GM21423 (cell line): ENCODE measurements at regions not wholly inside any gene's neighbourhood (a gene's known extent, or its start where the extent isn't known, plus 50 kb on each side); places are given as distances from the start of the nearest gene placed in this dataset.

Experiments used
- ATAC-seq: cut with Tn5 transposase; IDR thresholded peaks from one replicate; pipeline ENCODE4 v1.9.1; 2021; ENCODE audit warnings: mild to moderate bottlenecking, moderate library complexity; ENCODE audit not compliant: unreplicated experiment

GRCh38 chr12:67116134-67116533, 153.0 kb upstream of the CAND1 start:
- ATAC-seq: no peak

GRCh38 chr12:67122584-67122983, 146.6 kb upstream of the CAND1 start:
- no peak for ATAC-seq

GRCh38 chr12:67137256-67137655, 131.9 kb upstream of the CAND1 start:
- no peak for ATAC-seq

- no peak for ATAC-seq
Measured at GRCh38 chr12:67141296-67142018, 127.7 kb upstream of the CAND1 start.

GRCh38 chr12:67145692-67146091, 123.5 kb upstream of the CAND1 start:
- ATAC-seq: no peak

GRCh38 chr12:67147030-67147429, 122.1 kb upstream of the CAND1 start:
- ATAC-seq: no peak

- no peak for ATAC-seq
Measured at GRCh38 chr12:67147447-67147846, 121.7 kb upstream of the CAND1 start.

GRCh38 chr12:67148265-67148664, 120.9 kb upstream of the CAND1 start:
- no peak for ATAC-seq

- no peak for ATAC-seq
Measured at GRCh38 chr12:67151886-67152285, 117.3 kb upstream of the CAND1 start.

GRCh38 chr12:67152451-67152850, 116.7 kb upstream of the CAND1 start:
- no peak for ATAC-seq

- ATAC-seq: no peak
Measured at GRCh38 chr12:67154901-67155300, 114.3 kb upstream of the CAND1 start.

GRCh38 chr12:67155863-67156262, 113.3 kb upstream of the CAND1 start:
- ATAC-seq: no peak

- no peak for ATAC-seq
Measured at GRCh38 chr12:67161322-67161918, 107.7 kb upstream of the CAND1 start.

GRCh38 chr12:67173258-67173657, 95.9 kb upstream of the CAND1 start:
- no peak for ATAC-seq

- no peak for ATAC-seq
Measured at GRCh38 chr12:67182551-67182950, 86.6 kb upstream of the CAND1 start.

- ATAC-seq: no peak
Measured at GRCh38 chr12:67193704-67194103, 75.5 kb upstream of the CAND1 start.

- no peak for ATAC-seq
Measured at GRCh38 chr12:67200386-67200785, 68.8 kb upstream of the CAND1 start.

GRCh38 chr12:67202011-67202677, 67.0 kb upstream of the CAND1 start:
- ATAC-seq: peak; percentile 28

- ATAC-seq: peak; percentile 84
Measured at GRCh38 chr12:67202678-67203012, 66.5 kb upstream of the CAND1 start.

- ATAC-seq: no peak
Measured at GRCh38 chr12:67208281-67209067, 60.7 kb upstream of the CAND1 start.

GRCh38 chr12:67211029-67211428, 58.1 kb upstream of the CAND1 start:
- ATAC-seq: no peak

GRCh38 chr12:67211494-67211893, 57.7 kb upstream of the CAND1 start:
- ATAC-seq: no peak
